ENCODE measurements at regions not wholly inside any gene's neighbourhood (a gene's known extent, or its start where the extent isn't known, plus 50 kb on each side); places are given as distances from the start of the nearest gene placed in this dataset.

- H3K4me1 ChIP-seq, result no peaks in the 10 kb centered on the region
- H3K36me3 ChIP-seq, result no peaks in the 10 kb centered on the region
- no peak overlapping the region for H3K27ac ChIP-seq
- 38 to 48% methylated on average over 2 of the region's 2 CpGs for WGBS, 2 donors (ENCODE audit: low coverage in 1 of 2)
- TF ChIP-seq EP300 (IDR thresholded peaks at IDR 0.05), result no peak
- no peak for TF ChIP-seq CTCF (IDR thresholded peaks at IDR 0.05)
- no peak for TF ChIP-seq POLR2AphosphoS5 (IDR thresholded peaks at IDR 0.05)
- TF ChIP-seq POLR2A (IDR thresholded peaks at IDR 0.05), result no peak
- H3K9me3 ChIP-seq, result no peaks in the 10 kb centered on the region
- H3K27me3 ChIP-seq, result no peaks in the 10 kb centered on the region
- H3K4me3 ChIP-seq, result no peak overlapping the region
- no peak for ATAC-seq
These were observed 324.3 kb upstream of the PCDH7 start for GRCh38 chr4:30395902-30396301.

GRCh38 chr4:30396772-30397475 is 323.2 kb upstream of the PCDH7 start:
- no peak for ATAC-seq
- H3K27ac ChIP-seq, result no peak overlapping the region
- H3K27me3 ChIP-seq, result no peaks in the 10 kb centered on the region
- no peaks in the 10 kb centered on the region for H3K9me3 ChIP-seq
- TF ChIP-seq EP300 (IDR thresholded peaks at IDR 0.05) (no peak), POLR2A (IDR thresholded peaks at IDR 0.05) (no peak), POLR2AphosphoS5 (IDR thresholded peaks at IDR 0.05) (no peak), CTCF (IDR thresholded peaks at IDR 0.05) (no peak)
- H3K4me1 ChIP-seq, result no peaks in the 10 kb centered on the region
- no peaks in the 10 kb centered on the region for H3K36me3 ChIP-seq
- 38 to 56% methylated on average over 2 of the region's 2 CpGs for WGBS, 2 donors (ENCODE audit: low coverage in 1 of 2)
- H3K4me3 ChIP-seq, result no peak overlapping the region

- Histone ChIP-seq H3K27ac (no peak overlapping the region), H3K36me3 (no peaks in the 10 kb centered on the region), H3K27me3 (no peaks in the 10 kb centered on the region), H3K9me3 (no peaks in the 10 kb centered on the region), H3K4me1 (no peaks in the 10 kb centered on the region), H3K4me3 (no peak overlapping the region)
- TF ChIP-seq EP300 (IDR thresholded peaks at IDR 0.05) (no peak), CTCF (IDR thresholded peaks at IDR 0.05) (no peak), POLR2A (IDR thresholded peaks at IDR 0.05) (no peak), POLR2AphosphoS5 (IDR thresholded peaks at IDR 0.05) (no peak)
- WGBS, 2 donors (ENCODE audit: low coverage in 1 of 2), result 44% methylated on average over 1 of the region's 1 CpG; no CpG with 5 or more reads in 1 of the 2 donors
- no peak for ATAC-seq
These were observed 320.7 kb upstream of the PCDH7 start for GRCh38 chr4:30399476-30399875.

- no peak for ATAC-seq
- TF ChIP-seq EP300 (IDR thresholded peaks at IDR 0.05), result no peak
- TF ChIP-seq POLR2AphosphoS5 (IDR thresholded peaks at IDR 0.05), result no peak
- TF ChIP-seq CTCF (IDR thresholded peaks at IDR 0.05), result no peak
- no peak for TF ChIP-seq POLR2A (IDR thresholded peaks at IDR 0.05)
- no peak overlapping the region for H3K4me3 ChIP-seq
- H3K9me3 ChIP-seq, result peaks cover 0 to 12% (median 0%) of the 10 kb centered on the region in 3 donors
- H3K36me3 ChIP-seq, result no peaks in the 10 kb centered on the region
- 87% methylated on average over 2 of the region's 2 CpGs for WGBS, 2 donors (ENCODE audit: low coverage in 1 of 2)
- H3K27ac ChIP-seq, result no peak overlapping the region
- H3K27me3 ChIP-seq, result no peaks in the 10 kb centered on the region
- H3K4me1 ChIP-seq, result no peaks in the 10 kb centered on the region
These were observed 317.9 kb upstream of the PCDH7 start for GRCh38 chr4:30402276-30402675.

- H3K4me3 ChIP-seq, result no peak overlapping the region
- peaks cover 0 to 35% (median 0%) of the 10 kb centered on the region in 3 donors for H3K9me3 ChIP-seq
- no peak for ATAC-seq
- no peaks in the 10 kb centered on the region for H3K36me3 ChIP-seq
- H3K27ac ChIP-seq, result no peak overlapping the region
- no peaks in the 10 kb centered on the region for H3K4me1 ChIP-seq
- TF ChIP-seq POLR2AphosphoS5 (IDR thresholded peaks at IDR 0.05) (no peak), CTCF (IDR thresholded peaks at IDR 0.05) (no peak), EP300 (IDR thresholded peaks at IDR 0.05) (no peak), POLR2A (IDR thresholded peaks at IDR 0.05) (no peak)
- no peaks in the 10 kb centered on the region for H3K27me3 ChIP-seq
These were observed 306.3 kb upstream of the PCDH7 start for GRCh38 chr4:30413915-30414314.
